ENCODE measurements at regions not wholly inside any gene's neighbourhood (a gene's known extent, or its start where the extent isn't known, plus 50 kb on each side); places are given as distances from the start of the nearest gene placed in this dataset.

DNA sequence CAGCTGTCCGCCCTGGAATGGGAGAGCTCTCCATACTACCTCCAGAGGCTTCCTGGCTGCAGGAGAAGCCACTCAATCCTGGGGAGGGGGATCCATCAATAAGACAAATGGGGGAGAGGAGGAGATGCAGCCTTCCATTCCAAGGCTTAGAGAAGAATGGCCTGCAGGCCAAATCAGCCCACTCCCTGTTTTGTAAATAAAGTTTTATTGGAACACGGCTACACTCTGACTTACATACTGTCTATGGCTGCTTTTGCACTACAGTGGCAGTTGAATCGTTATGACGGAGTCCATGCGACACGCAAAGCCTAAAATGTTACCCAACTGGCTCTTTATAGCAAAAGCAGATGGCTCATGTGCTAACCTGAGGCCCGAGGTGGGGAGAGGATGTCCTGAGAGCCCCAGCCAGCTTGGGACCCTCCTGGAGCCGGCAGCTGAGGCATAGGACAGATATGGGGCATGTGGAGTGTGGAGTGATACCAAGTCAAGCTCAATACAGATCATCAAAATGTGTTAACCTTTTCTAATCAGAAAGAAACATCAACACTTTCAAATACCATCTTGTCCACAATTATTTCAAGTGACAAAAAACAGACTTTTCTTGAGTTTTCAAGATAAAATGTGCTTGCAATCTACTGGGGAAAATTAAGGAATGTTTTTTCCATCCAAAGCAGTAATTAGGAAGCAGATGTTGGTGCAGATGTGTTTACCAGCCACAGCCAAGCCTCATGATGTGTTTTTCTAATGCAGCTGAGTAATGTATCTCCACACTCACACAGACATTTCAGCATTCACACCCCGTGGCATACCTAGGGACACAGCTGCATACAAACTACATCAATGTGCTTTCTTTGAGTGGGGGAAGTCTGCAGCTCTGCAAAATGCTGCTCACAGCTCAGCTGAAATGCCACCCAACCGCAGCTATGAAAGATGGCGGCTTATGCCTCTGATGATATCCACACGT lies 181.6 kb downstream of the SHANK2 start:
- no peak for DNase-seq

DNA sequence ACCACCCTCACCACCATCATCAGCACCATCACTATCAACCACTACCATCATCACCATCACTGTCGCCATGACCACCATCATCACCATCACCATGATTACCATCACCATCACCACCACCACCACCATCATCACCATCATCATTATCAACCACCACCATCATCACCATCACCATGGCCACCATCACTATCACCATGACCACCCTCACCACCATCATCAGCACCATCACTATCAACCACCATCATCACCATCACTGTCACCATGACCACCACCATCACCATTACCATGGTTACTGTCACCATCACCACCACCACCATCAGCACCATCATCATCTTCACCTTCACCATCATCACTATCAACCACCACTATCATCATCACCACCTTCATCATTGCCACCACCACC lies 183.4 kb downstream of the SHANK2 start:
- DNase-seq = no peak

DNA sequence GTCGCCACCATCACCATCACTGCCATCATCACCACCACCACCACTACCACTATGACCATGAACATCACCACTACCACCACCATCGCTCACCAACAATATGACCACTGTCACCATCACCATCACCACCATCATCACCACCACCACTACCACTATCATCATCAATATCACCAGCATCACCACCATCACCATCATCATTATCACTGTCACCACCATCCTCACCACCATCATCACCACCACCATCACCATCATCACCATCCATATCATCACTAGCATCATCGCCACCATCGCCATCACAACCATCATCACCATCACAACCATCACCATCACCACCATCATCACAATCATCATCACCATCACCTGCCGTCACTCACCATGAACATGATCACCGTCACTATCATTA lies 184.6 kb downstream of the SHANK2 start:
- no peak for DNase-seq

DNA sequence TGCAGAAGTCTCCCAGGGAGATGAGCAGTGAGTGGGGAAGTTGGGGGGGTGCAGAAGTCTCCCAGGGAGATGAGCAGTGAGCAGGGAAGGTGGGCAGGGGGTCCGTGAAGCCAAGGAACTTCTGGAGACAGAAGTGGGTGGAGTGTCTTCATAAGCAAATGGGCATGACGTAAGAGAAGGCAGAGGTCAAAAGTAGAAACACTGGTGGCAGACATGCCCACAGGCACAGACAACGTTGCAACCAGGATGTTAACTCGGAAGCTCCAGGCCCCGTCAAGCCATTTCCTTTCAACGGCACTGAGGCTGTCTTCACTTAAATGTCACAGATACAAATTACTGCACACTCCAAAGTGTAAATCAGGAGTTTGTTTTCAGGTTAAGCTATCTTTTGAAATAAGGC lies 186.1 kb downstream of the SHANK2 start:
- no peak for DNase-seq

DNA sequence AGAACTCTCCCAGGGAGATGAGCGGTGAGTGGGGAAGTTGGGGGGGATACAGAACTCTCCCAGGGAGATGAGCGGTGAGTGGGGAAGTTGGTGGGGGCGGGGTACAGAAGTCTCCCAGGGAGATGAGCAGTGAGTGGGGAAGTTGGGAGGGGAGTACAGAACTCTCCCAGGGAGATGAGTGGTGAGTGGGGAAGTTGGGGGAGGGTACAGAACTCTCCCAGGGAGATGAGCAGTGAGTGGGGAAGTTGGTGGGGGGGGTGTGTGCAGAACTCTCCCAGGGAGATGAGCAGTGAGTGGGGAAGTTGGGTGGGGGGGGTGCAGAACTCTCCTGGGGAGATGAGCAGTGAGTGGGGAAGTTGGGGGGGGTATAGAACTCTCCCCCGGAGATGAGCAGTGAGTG lies 186.5 kb downstream of the SHANK2 start:
- no peak for DNase-seq

DNA sequence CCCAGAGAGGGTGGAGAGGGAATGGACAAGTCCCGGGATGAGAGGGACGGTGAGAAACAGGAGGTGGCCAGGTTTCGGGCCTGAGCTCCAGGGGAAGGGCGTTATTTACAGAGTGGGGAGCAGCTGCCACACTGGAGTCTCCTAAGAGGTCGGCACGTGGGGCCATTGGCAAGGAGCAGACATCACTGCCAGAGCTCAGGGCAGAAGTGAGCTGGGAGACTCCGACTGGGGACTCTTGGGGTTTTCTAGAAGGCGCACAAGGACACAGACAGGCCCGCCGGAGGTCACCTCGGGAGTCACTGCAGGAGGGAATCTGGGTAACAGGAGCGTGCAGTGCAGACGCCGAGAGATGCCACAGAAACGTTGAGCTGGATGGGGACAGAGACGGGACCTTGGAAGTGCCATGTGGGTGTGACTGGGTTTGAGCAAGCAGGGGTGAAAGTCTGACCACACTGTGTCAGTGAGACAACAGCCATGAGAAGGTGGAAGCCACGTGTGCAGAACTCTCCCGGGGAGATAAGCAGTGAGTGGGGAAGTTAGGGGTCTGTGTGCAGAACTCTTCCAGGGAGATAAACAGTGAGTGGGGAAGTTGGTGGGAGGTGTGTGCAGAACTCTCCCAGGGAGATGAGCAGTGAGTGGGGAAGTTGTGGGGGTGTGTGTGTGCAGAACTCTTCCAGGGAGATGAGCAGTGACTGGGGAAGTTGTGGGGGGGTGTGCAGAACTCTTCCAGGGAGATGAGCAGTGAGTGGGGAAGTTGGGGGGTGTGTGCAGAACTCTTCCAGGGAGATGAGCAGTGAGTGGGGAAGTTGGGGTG lies 187.5 kb downstream of the SHANK2 start:
- no peak for DNase-seq

DNA sequence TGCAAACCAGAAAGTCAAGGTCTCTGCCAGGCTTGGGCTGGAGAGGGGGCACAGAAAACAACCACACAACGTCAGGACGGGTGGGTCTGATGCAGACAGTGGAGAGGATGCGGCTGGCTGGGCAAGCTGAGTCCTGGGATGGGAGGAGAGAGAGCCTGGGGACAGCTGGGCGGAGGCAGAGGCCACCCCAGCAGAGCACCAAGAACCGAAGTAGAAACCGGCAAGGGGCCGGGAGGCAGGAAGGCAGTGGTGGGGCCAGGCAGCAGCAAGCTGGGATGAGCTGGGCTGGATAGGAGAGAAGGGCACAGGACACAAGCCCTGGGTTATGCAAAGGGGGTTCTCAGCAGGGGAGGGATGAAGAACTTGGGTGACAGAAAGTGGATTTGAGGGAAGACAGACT lies 188.2 kb downstream of the SHANK2 start:
- DNase-seq = no peak

DNA sequence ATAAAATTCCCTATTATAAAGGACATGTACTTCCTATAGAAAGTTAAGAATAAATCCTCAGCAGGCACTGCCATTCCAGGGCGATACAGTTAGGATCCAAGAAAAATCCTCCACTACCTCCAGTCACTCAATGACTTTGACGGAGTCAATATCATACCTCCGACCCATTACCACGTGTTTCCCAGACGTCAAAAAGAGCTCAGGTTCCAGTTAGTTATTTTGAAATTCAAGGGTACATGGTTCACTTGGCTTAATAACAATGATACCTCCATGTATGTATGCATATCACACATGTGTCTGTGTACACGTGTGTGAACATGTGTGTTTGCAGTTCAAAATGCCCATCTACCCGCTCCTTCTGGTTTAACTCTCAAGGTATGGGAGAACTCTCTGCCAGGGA lies 189.2 kb downstream of the SHANK2 start:
- DNase-seq = no peak

DNA sequence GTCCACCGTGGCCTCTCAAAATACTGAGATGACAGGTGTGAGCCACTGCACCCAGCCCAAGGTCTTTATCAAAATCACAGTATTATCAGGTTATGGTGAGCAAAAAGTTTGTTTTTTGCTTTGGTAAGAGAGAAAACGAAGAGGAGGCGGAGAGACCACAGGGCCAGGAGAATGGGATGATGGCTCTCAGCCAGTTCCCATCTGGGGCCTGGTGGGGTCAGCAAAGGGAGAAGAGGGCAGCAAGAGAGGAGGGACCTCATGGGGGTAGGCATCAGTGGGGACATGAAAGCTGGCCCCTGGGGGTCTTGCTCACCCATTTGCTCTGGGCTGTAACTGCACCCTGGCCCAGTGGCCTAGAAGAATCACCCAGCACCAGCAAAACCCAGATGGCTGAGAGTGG lies 190.2 kb downstream of the SHANK2 start:
- no peak for DNase-seq

DNA sequence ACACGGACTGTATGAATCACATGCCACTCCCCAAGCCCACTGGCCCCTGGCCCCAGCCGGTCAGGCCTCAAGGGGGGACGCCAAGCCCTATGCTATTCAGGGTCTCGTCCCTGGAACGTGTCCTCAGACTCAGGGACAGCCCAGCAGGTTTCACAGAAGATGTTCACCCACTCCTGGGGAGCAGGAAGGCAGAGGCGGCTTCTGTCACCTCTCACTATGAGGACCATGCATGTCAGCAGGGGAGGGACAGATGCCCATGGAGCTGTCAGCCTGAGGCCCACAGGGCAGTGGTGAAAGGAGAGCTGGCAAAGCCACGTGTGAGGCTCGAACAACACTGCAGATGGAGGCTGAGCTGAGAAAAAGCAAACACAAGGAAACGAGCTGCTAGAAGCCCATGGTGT lies 192.0 kb downstream of the SHANK2 start:
- DNase-seq = no peak

DNA sequence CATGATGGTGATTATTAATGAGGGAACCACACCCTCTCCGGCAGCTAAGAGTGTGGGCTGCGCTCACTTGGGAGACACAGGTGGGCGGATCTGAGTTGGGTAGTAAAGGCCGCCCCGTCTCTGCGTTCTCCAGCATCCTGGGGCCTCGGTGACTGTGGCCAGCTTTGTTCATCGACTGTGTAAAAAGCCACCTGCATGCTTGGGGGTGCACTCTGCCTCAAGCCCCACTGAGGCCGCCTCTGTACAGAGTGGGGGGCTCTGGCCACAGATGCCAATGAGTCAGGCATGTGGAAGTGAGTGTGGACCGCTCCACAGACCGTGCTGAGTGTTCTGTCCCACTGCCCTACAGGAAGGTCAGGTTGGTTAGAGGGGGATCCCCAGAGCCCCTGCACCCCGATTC lies 192.7 kb downstream of the SHANK2 start:
- DNase-seq = no peak

DNA sequence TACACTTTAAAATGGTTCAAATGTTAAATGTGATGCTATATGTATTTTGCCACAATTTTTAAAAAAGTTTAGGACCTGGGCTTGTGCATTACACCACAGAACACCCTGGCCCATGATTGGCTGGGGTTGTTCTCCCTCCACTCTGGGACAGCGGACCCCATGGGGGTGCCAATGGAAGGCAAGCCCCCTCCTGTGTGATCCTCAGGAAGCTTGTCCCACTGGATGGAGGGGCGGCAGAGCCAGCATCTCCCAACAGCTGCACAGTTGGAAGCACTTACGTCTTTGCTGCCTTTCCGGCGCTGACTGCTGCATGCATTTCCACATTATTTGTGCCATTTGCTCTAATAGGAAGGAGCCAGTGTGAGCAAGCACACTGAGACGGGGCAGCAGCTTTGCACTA lies 196.5 kb downstream of the SHANK2 start:
- DNase-seq = no peak
